Hematopoietic multipotent progenitor cell treated with erythropoietin and hydrocortisone succinate and interleukin-3 and kit ligand, for 15 days (in vitro differentiated cells): ENCODE measurements at regions not wholly inside any gene's neighbourhood (a gene's known extent, or its start where the extent isn't known, plus 50 kb on each side); places are given as distances from the start of the nearest gene placed in this dataset.

Experiments
- DNase-seq: peaks from one replicate; pipeline ENCODE4 v3.0.0-alpha.2; 2015; ENCODE audit warnings: low spot score

DNA sequence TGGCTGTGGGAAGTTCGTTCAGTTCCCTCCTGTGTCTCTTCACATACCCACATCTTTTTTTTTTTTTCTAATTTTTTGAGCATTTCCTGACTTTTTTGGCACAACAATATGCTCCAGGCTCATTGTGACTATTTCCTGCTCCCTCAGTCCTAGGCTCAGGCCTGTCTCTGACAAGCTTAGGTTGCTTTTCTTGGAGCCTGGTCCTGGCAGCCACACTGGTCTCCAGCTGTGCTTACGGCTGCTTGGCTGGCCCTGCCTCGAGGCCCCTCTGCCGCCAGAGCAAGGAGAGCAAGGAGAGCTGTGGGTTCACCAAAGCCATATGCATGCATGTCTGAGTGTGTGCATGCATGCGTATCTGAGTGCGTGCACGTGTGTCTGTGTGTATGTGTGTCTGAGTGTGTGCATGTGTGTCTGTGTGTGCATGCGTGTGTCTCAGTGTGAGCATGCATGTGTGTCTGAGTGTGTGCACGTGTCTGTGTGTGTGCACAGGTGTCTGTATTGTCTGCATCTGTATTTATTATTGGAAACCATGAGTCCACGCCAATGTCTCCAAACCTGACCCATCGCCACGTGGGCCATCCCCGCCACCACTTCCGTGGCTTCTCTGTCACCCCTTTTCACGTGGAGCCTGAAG, 766.1 kb upstream of the SALL3 start:
- DNase-seq, result no peak

DNA sequence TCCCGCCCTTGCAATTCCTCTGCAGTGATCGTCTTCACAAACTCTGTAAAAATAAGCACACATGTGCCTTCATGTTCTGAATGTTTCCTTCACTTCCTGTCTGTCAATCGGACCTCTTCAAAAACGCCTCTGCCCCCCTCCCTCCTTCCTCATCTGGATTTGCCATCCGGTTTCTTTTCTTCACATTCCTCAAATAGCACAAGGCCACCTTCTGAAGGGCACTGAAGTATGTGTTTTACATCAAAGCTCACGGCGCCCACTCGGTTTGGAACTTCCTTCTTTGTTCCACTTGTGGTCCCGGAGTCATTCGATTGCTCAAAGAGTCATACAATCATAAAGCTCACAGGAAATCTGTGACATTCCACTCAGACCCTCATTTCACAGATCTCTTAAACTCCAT, 758.1 kb upstream of the SALL3 start:
- DNase-seq, result no peak

DNA sequence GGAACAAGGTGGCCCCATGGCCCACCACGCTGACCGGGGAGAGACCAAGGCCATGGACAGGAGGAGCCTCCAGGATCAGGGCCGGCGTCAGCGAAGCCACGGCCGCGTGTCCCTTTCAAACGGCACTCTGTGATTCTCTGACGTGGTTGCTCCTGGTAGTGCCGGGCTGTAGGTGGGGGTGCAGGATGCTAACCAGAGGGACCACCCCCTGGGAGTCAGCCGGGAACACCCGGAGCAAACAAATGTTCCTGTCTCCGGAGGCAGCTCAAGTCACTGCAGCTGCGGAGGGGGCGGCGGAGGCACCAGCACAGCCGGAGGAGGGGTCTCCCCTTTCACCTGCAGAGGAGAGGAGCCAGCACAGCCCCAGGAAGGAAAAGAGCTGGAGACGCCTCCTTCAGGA, 750.6 kb upstream of the SALL3 start:
- no peak for DNase-seq

DNA sequence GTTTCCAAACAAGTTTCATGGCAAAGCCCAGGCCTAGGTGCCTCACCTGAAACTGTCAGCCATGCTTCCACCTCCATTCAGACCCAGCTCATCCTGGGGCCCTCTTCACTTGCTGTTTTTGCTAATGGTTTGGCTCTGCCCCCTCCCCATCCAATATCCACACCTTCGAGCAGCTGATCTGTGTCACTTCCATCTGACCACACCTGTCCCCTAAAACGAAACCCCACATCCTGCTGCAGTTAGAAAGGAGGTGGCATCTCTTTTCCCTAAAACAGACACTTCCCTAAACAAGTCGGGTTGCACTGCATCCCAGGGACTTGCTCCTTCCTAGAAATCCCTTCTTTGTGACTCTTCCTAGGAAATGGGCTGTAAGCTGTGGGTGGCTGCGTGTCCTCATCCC, 748.7 kb upstream of the SALL3 start:
- DNase-seq, result no peak

DNA sequence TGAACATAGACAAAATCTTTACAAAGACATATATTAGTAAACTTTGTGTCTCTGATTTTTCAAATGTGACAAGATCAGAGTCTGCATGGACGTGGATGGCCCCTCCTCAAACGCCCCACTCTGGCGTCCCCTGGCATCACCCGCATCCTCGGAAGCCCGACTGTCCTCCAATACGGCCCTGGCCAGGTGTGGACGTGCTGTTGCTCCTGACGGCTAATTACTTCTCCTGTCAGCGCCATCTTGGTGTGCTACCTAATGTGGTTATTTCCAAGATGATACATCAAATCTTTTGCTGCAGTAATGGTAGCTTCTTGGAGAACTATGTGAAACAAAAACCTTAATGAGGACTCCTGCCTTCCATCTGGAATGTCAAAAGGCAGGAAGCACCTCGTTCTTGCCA, 747.4 kb upstream of the SALL3 start:
- DNase-seq, result no peak

DNA sequence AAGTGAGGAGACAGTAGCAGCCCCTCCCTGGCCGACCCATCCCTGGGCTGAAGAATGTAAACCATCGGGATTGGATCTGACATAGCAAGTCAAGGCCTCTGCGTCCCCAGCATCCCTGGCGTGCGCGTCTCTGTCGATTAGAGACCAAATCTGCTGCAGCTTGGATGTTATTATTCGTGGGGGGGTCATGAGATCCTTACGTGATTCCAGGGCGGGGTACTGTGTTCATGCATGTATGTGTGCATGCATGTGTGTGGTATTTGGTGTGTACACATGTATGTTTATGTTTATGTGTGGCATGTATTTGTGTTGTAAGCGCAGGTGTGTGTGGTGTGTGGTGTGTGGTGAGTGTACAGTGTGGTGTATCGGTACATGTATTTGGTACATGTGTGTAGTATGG, 741.8 kb upstream of the SALL3 start:
- DNase-seq, result no peak

DNA sequence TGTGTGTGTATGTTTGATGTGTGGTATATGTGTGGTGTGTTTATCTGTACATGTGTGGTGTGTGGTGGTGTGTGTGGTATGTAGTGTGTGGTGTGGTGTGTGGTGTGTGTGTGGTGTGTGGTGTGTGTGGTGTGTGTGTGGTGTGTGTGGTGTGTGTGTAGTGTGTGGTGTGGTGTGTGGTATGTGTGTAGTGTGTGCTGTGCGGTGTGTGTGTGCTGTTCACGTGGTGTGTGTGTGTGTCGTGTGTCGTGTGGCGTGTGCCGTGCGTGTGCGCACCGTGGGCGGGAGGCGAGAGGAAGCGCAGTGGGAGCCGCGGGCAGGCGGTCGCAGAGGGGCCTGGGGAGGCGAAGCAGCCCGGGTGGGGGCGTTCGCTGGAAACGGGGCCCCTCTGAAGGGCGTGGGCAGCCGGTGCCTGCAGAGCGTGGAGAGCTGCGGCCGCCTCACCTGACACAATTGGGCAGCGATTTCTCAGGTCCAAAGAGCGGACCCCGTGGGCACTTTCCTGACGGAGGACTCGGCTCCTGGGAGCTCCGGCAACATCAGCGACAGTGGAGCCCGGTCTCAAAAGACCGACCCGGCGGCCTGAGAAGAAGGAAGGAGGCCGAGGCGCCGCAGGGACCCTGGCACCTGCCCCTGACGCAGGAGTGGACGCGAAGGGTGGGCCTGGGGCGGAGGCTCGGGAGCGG, 741.1 kb upstream of the SALL3 start:
- no peak for DNase-seq

DNA sequence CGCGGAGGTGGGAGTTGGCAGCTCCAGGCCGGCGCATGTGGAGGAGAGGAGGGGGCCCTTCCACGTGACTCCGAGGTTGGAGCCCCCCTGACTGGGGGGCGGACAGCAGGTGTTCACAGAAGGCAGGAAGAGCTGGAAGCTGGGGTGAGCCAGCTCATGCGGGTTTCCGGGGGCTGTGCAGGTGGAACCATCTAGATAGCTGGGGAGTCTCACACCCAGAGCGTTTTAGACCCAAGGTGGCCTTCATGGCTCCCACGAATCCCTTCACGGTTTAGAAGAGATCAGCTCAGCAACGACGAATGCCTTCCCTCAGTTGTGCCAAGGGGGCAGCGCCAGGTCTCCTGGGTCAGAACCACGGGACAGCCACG, 740.5 kb upstream of the SALL3 start:
- no peak for DNase-seq

DNA sequence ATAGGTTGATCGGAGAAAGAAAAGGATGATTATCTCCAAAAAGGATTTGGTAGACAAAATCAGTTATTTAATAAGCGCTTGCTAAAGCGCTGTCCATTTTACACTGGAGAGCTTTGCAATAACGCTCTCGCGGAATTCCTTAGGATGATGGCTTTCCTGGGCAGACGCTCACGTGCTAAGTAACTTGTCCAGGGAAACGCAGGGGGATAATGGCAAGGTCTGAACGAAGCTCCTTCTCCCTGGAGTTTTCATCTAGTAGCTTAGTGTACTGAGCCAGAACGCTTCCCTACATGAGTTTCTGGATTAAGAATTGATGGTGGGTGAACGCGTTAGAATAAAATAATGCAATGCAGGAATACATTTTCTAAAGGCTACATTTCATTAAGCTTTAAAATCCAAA, 739.5 kb upstream of the SALL3 start:
- DNase-seq, result no peak

DNA sequence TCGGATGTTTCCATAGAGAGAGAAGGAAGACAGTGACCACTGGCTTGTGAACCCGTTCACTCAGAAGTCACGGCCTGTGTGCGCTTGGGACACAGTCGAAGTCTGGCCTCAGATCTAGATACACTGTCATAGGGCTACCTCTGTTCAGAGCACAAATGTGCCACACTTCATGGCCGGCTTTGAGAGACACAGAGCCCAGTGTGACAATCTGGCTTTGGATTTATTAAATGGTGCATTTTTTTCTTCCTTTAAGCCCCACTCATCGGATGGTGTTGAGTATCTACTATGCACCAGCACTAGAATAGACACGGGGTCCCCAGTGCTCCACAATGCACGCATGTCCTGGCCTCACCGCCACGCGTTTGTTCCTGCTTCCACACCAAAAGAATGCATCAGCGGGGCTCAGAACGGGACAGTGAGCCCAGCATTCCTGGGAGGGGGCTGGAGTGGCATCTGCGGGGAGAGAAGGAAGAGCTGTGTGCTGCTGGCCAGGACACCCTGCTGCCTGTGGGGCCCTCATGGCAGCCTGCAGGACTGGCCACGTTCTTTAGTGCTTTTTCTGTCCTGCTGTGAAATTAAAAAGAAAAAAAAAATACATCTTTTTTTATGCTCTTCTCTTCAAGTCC, 738.9 kb upstream of the SALL3 start:
- DNase-seq, result no peak

DNA sequence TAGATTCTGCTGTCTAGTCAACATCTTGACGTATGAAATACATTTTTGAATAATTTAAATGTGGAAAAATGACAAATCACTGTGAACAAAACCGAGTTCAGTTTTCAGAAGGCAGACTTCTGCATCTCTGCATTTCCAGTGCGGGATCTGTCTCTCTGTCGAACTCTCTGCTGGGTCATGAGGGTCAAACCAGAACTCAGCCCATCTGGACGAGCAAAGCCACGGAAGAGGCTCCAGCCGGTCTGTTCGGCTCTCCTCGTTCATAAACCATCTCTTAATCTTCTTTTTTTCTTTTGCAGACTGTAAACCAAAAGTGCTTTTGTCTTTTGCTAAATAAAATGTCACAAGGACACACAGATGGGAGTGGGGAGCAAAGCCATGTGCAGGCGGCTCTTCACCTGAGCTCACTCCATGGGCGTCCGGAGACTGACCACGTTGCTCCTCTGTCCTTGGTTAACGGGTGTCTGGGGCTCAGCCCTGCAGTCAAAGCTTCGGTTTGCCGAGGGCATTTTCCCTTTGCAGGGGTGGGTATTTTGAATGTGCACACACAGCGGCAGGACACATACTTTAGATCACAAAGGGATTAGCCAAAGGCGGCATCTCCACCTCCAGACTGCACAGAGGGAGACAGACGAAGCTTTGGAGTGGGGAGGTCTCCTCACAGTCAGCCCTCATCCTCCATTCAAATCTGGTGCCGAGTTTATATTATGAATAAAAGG, 737.9 kb upstream of the SALL3 start:
- no peak for DNase-seq

DNA sequence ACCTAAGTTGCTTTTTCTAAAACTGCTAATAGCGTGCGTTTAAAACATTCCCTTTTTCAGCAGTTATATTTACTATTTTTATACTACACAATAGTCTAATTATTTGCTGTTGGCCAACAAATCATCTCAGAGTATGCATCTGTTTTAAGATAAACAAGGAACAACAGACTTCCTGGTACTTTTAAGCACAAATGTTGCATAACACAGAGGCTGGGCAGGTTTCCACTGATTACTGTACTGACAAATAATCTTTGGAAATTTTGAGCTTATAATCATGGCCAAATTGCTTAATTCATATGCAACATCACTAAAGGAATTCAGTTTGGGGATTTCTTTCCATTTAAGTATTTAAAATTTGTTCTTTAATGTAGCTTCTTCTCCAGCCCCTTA, 737.4 kb upstream of the SALL3 start:
- DNase-seq, result no peak

DNA sequence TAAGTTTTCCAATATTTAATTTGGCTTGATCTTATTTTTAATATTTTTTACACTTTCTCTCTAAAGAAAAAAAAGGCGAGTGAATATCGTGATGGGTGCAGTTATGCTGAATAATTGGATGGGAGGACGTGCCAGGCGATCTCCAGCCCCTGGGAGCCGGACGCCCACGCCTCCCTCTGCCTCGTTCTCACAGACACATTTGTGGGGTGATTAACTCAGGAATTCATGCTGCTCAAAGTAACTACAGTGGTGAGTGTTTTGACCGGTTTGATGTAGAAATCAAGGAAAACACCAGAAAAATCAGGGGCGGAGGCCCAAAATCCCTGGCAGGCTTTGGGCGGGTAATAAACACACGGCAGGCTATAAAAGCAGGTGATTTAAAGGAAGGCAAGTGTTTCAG, 736.8 kb upstream of the SALL3 start:
- no peak for DNase-seq

DNA sequence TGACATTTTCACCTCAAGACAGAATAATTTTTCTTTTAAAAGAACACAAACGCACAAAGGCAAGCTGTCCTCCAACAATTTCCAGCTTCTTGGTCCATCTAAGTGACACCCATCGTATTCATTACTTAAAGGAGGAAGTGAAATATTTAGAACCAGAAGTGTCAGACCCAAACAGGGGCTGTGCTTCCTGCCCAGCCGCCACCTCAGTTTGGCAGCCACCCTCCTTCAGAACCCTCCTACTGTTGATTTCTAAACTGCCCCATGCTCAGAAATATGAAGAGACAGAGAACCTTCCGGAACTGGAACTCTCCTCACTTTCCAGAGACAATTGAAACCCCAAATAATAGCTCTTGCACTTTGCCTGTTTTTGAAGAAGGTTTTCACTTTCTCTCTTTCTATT, 734.8 kb upstream of the SALL3 start:
- DNase-seq, result no peak

DNA sequence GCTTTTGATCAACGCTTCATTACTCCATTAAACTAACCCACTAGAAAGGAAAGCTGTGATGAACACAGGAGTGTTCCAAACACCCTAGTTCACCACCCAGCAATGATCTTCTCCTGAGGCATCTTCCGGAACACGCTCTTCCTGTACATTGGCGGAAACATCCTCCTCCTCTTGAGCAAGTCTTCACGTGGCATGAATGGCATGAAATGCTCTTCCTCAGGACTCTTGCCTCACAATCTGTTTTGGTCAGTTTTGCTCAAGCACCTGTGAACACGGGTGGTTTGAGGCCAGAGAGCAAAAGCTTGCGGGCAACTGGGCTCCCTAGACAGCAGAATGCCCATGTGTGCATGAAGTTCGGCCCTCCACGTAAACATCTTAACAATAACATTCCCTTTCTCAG, 734.2 kb upstream of the SALL3 start:
- DNase-seq, result no peak

DNA sequence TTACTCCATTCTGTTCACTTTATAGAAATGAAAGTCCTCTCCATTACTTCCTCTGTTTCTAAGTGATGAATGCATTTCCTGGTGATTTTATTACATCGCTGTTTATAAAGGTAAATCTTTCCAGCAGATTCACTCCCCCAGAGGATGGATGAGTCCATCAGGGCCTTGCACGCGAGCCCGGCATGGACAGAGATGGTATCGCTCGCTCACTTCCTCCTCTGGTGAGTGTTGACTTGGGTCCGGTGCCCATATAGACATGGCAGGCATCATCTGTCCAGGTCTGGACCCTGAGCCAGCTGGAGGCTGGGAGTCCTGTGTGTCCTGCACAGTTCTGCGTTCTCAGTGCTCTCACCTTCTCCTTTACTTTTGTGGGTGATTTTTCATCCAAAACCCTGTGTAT, 733.6 kb upstream of the SALL3 start:
- DNase-seq, result no peak

DNA sequence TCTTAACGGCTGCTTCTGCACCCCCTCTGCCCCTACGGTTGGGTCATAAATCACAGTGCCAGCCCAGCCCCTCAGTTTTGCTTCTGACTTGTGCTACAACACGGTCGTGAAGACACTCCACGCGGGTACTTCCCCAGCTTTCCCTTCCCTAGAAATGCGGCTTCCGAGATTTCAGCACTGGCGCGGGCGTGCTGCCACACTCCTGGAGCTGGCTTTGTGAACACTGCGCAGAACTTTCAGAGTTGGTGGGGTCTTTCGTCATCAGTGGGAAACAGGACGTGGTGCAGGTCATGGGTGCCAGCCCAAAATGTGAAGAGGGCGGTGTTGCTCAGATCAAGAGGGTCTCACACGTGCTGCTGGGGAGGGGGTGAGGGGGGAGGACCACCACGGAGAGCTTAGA, 733.0 kb upstream of the SALL3 start:
- DNase-seq, result no peak

DNA sequence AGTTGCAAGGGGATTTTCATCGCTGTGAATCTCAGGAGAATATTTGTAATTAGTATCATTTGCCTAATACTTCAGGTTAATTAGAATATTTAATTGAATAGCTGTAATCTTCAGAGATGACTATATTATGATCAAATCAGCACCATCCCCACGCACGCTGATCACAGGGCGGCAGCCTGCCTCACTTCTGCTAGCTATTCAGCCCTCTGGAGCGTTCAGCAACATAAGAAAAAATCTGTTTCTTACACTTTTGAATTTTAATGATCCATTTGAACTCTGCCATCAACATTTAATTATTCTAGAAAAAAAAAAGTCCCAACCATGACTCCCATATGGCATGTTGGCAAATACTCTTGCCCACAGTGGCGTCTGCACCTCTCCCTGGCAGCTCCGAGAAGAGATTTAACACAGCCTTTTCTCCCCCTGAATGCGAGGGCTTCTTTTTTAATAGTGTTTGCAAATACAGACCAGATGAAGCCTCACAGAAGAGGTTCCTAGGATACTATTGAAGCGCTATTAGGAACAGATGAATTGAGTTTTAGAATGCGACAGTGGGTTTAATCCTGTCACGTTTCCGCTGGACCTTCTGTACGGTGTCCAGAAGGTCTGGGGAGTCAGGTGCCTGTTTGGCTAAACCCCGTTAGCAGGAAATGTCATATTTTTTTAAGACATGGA, 731.9 kb upstream of the SALL3 start:
- DNase-seq, result no peak

DNA sequence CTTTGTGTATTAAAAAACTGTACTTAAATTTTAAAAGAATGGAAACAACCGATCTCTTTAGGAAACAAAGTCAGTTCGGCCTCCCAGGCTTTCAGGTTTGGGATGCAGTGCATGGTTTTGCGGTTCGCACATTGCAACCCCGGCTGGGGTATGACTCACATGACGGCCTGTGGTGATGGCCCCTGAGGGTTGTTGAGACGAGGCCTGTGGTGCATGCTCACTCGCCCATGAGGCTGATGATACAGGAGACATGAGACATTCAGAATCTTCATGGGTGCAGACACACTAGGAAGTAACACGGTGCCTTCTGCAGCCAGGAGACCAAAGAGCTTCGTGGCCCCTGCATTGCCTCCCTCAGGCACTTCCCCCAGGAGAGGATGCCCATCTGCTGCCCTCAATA, 724.6 kb upstream of the SALL3 start:
- no peak for DNase-seq

DNA sequence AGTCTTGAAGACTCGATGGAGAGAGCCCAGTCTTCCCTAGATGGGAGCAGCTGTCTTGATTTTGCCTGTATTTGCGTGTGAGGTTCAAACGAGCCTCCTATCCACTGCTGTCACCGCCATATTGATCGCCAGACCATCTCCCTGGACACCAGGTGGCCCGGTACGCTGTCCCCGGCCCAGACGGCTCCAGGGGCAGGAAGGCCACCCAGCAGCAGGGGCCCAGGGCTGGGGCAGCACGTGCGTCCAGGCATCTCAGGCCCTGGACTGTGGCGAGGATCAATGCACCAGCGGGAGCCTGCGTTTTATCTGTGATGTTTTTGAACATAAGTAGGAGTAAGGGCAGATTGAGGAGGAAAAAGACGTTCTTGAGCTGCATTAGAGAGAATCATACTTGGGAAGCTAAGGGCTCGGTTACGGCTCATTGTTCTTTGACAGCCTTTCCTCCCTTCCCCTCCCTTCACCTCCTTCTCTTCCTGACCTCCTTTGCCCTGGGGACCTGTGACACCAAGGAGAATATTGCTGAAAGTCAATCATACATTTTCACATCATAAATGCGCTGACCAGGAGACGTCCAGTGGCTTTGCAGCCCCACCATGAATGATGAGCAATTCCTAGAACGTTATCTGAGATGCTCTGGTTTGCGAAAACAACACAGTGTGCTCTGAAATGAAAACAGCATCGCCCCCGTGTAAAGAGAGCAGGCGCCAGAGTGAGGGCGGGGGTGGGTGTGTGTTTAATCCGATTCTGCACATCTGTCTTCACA, 711.2 kb upstream of the SALL3 start:
- no peak for DNase-seq

DNA sequence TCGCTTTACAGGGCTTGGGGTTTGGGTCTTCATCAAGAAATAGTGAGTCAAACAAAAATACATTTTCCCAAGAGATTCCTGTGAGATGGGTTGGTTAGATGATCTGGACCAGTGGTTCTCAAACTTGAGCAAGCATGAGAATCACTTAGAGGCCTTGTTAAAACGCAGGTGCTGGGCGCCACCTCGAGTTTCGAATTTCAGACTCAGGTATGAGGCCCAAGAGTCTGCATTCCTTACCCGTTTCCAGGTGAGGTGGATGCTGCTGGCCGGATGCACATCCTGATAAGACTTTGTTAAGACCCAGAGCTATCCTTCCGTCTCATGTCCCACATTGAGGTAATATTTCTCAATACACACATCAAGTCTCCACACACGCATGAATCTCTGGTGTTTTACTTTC, 707.8 kb upstream of the SALL3 start:
- DNase-seq, result no peak

DNA sequence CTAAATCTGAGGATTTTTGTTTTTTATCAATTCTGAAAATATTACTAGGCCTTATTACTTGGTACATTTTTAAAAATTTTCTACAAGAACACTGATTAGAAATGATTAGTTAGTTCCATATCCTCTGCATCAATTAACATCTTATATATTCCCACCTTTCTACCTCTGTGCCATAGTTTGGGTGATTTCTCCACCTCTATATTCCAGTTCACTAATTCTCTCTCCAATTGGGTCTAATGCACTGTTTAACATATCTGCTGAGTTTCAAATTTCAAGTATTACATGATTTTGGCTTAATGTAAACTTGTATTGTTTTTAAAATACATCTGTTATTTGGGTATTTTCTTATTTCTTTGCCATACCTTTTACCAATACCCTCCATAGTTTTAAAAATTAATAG, 705.7 kb upstream of the SALL3 start:
- no peak for DNase-seq
